GM12878 (cell line): ENCODE measurements at regions not wholly inside any gene's neighbourhood (a gene's known extent, or its start where the extent isn't known, plus 50 kb on each side); places are given as distances from the start of the nearest gene placed in this dataset.

Source experiments
- CEBPB ChIP-seq, 2 experiments: fragments of 150-350 bp in 1 of 2; IDR thresholded peaks; 2 replicates each; pipeline ENCODE4 v1.6.1; 2012 to 2014; ENCODE audit warnings: low read depth in 2 of 2, low read length in 2 of 2, borderline replicate concordance in 1 of 2, inconsistent platforms in 1 of 2
- CTCF ChIP-seq, 3 experiments: IDR thresholded peaks in 2 of 3; conservative IDR thresholded peaks in 1 of 3; 2 replicates each; pipeline ENCODE4 v1.5.1; 2011; ENCODE audit warnings: low read depth in 3 of 3, low read length in 3 of 3, mild to moderate bottlenecking in 3 of 3, control low read depth in 2 of 3, moderate library complexity in 2 of 3, inconsistent platforms in 1 of 3, mixed read lengths in 1 of 3; ENCODE audit not compliant: control insufficient read depth in 2 of 3, insufficient read depth in 1 of 3; ENCODE audit errors: extremely low read depth in 1 of 3
- EED ChIP-seq: sonication (generic); IDR thresholded peaks from 2 replicates; pipeline ENCODE4 v1.6.1; 2016; ENCODE audit warnings: antibody characterized with exemption, low read depth
- JUND ChIP-seq: IDR thresholded peaks from 2 replicates; pipeline ENCODE4 v1.6.1; 2012; ENCODE audit warnings: low read depth, mild to moderate bottlenecking, low read length, improper control_type of control experiment, moderate library complexity
- MTA3 ChIP-seq: IDR thresholded peaks from 2 replicates; pipeline ENCODE4 v1.6.1; 2012; ENCODE audit warnings: low read length, inconsistent platforms, borderline replicate concordance
- NBN ChIP-seq: fragments of 450-650 bp; IDR thresholded peaks from 2 replicates; pipeline ENCODE4 v1.6.1; 2016
- NFYA ChIP-seq: IDR thresholded peaks from 2 replicates; pipeline ENCODE4 v1.6.1; 2011; ENCODE audit warnings: low read depth, mild to moderate bottlenecking, low read length, improper control_type of control experiment, borderline replicate concordance
- NR2C1 ChIP-seq: fragments of 450-650 bp; IDR thresholded peaks from 2 replicates; pipeline ENCODE4 v1.6.1; 2017; ENCODE audit warnings: antibody characterized with exemption, mild to moderate bottlenecking, moderate library complexity
- POLR2A ChIP-seq: IDR thresholded peaks from 2 replicates; pipeline ENCODE4 v1.6.1; 2011; ENCODE audit warnings: low read depth, mild to moderate bottlenecking, low read length
- POLR2AphosphoS5 ChIP-seq: IDR thresholded peaks from 2 replicates; pipeline ENCODE4 v1.6.1; 2011; ENCODE audit warnings: mild to moderate bottlenecking, low read length, inconsistent platforms
- SMAD1 ChIP-seq: fragments of 450-650 bp; IDR thresholded peaks from 2 replicates; pipeline ENCODE4 v1.6.1; 2018; ENCODE audit warnings: mild to moderate bottlenecking, low read depth; ENCODE audit not compliant: partially characterized antibody
- SMC3 ChIP-seq: IDR thresholded peaks from 2 replicates; pipeline ENCODE4 v1.6.1; 2011; ENCODE audit warnings: low read length, improper control_type of control experiment, borderline replicate concordance
- ZBTB40 ChIP-seq: fragments of 450-650 bp; IDR thresholded peaks from 2 replicates; pipeline ENCODE4 v1.6.1; 2016; ENCODE audit warnings: mild to moderate bottlenecking, moderate library complexity, borderline replicate concordance

DNA sequence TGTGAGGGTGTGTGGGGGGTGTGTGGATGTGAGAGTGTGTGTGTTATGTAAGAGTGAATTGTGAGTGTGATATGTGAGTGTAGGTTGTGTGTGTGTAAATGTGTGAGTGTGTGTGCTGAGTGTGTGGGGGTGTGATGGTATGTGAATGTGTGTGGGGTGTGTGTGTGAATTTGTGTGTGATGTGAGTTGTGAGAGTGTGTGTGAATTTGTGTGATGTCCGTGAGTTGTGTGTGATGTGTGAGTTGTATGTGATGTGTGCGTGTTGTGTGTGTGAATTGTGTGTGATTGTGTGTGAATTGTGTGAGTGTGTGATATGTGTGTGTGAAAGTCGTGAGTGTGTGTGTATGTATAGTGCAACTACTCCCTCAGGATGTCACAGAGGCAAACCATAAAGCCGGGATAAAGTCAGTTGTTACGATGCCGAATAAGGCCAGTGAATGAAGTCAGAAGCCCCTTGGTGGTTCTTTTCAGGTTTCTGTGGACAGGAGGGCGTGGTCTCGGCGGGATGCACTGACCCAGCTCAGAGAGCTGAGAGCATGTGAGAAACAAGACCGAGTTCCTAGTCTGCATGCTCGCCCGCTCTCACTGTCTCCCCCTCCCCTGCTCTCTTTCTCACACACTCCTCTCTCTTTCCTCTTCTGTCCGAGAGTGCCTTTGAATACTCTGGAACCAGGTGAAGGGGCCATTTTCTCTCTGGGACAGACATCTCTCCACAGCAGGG lies 71.8 kb upstream of the MAX start:
- TF ChIP-seq SMAD1 (no peak), CTCF (IDR thresholded peaks at IDR 0.05 in 2 of 3, conservative IDR thresholded peaks at IDR 0.05 in 1 of 3; ENCODE audit: control insufficient read depth in 2 of 3, extremely low read depth in 1 of 3, insufficient read depth in 1 of 3, low read depth in 3 of 3, low read length in 3 of 3) (no peak), MTA3 (no peak), JUND (no peak), NFYA (no peak), POLR2AphosphoS5 (no peak), CEBPB (IDR thresholded peaks at IDR 0.05; ENCODE audit: borderline replicate concordance in 1 of 2, low read depth in 2 of 2, low read length in 2 of 2) (no peak), EED (no peak), NBN (no peak), SMC3 (no peak), POLR2A (no peak), NR2C1 (no peak), ZBTB40 (no peak)
